SKM-1 treated with dmso at 0.1 percent for 144 hours (cell line): ENCODE measurements at regions not wholly inside any gene's neighbourhood (a gene's known extent, or its start where the extent isn't known, plus 50 kb on each side); places are given as distances from the start of the nearest gene placed in this dataset.
"Not testable (repeated sequence)": the region's sequence is repeated elsewhere in the genome, so short reads cannot be mapped to it uniquely, and the experiment has no call there.

Experiments used
- DNase-seq: peaks from one replicate; lab custom pipeline; 2025; ENCODE audit not compliant: unreplicated experiment; lab: John Stamatoyannopoulos, UW

DNA sequence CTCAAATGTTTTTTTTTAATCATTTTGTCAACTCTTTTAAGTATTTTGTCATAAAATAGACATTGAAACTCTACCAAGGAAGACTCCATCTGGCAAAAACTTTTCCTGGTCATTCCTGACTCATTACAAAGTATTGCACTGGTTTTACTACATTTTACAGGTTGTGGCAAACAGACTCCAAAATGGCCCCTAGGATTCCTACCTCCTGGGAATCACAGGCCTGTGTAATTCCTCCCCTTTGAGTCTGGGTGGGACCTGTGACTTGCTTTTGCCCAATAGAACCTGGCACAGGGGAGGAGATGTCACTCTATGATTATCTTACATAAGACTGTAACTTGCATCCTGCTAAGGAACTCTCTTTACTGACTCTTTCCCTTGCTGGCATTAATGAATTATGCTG lies 123.6 kb upstream of the KCNJ6 start:
- DNase-seq, result no peak

DNA sequence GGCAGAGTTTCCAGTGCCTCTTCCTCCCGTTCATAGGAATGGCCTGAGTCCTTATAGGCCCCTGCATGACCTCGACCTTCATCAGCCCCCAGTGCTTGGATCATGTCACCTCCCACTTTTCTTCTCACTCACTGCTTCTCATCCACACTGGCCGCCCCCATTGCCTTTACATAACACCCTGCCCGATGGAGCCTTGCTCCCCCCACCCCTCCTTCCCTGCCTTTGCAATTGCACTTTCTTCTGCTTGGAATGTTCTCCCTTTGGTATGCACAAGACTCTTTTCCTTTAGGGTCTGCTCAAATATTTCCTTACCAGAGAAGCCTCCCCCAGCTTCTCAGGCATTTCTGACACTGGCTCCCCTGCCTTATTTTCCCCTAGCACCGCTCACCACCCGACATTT lies 125.2 kb upstream of the KCNJ6 start:
- no peak for DNase-seq

DNA sequence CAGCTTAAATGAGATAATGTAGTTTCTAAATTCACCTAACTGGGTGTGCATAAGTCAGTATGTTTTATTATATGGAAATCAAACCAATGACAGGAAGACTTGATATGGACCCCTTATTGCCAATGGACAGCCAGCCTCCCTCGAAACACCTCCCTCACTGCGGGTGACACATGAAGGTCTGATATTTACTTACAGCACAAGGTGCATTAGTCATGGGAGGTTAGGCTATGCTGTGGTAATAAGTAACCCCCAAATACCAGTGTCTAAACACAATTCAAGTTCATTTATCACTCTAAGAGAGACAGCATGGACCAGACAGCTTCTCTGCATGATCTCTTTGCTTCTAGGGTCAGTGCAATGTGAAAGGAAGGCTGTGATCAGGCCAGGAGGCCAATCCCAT lies 126.0 kb upstream of the KCNJ6 start:
- DNase-seq, result no peak

DNA sequence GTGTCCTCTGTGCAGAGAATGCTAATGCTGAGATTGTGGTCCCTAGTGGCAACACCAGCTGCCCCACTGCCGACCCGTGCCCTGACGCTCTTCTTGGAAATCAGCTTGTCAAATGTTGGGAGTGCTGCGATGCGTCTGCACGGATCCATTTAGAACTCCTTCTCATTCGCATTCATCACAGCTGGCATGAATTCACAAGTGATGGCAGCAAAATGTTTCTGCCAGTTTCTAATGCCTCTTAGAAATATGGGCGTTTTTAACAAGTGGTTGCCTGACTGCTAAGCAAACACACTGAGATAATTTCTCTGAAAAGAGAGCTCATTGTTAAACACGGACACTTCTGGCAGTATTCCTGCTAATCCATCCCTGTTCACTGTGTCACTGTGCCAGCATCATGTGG lies 131.9 kb upstream of the KCNJ6 start:
- no peak for DNase-seq

DNA sequence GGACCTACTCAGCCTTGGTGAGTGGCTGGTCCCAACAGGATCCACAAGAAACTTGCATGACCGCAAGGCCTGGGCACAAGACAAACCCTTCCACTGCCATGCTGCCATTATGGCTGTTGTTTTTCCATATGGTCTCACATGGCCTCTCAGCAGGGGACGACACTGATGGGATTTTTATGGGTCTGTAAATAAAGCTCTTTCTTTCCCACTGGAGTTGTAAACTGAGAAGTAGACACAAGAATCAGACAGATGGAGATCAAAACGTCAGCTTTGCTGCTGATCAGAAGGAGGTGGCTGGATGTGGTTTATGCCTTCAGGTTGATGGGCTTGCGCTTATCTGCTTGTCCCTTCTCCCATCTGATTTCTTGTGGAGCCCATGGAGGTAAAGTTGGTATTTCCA lies 138.1 kb upstream of the KCNJ6 start:
- DNase-seq, result no peak

DNA sequence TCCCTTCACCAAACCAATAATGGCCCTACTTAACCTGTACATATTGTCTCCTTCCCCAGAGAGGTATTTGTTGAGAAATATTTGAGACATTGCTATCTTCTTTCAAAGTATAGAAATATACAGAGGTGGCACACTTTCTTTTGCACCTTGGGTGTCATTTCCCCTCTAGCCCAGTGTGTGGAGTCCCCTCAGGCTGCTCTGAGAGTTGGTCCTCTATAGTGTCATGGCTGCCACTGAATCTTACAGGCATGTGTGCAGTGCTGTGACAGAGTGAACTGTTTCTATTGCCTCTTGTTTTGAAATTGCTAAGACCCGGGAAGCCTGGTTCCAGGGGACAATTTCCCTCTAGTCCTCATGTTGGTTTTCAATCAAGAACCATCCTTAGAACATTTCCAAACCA lies 140.2 kb upstream of the KCNJ6 start:
- DNase-seq, result no peak

DNA sequence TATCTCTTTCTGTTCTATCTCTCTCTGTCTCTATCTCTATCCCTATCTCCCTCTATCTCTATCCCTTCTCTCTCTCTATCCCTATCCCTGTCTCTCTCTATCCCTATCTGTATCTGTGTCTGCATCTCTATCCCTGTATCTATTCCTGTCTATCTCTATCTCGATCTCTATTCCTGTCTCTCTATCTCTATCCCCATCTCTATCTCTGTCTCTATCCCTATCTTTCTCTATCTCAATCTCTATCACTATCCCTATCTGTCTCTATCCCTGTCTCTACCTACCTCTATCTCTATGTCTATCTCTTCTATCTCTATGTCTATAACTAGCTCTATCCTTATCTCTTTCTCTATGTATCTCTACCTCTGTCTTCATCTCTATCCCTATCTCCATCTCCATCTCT lies 141.4 kb upstream of the KCNJ6 start:
- no peak for DNase-seq

DNA sequence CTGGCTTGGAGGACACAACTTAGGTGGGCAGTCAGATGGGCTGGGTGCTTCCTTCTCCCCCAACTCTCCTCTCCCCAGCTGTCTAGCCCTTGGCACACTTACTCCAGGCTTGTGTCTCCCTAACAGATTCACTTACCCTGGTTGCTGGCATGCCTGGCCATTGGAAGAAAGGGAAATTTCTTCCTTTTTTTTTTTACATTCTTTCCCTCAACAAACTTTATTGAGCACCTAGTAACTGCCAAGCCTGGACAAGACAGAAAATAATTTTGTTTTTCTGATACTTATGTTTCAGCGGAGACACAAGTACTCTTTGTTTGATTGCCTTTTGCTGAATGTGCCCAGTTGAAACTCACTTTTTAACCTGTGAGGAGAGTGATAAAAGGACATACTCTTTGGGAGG lies 144.3 kb upstream of the KCNJ6 start:
- no peak for DNase-seq

DNA sequence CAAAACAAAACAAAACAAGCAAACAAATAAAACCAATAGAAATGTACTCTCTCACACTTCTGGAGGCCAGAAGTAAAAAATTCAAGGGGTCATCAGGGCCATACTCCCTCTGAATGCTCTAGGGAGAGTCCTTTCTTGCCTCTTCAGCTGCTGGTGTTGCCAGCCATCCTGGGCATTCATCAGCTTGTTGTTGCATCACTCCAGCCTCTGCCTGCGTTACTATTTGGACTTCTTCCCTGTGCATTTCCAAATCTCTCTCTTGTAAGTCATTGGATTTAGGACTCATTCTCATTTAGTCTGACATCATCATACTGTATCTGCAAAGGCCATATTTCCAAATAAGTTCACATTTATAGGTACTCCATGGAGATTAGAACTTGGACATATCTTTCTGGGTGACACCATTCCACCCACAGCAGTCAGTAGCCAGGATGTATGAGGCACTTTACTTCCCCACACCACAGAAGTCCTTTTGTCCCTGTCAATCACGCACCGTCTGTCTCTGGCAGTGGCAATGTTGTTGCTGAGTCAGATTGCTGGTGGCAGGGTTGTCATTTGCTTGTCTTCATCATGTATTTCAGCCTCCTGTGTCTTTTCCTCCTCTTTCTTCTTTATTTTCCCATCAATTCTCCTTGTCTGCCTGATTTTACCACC lies 151.0 kb upstream of the KCNJ6 start:
- DNase-seq, result no peak

DNA sequence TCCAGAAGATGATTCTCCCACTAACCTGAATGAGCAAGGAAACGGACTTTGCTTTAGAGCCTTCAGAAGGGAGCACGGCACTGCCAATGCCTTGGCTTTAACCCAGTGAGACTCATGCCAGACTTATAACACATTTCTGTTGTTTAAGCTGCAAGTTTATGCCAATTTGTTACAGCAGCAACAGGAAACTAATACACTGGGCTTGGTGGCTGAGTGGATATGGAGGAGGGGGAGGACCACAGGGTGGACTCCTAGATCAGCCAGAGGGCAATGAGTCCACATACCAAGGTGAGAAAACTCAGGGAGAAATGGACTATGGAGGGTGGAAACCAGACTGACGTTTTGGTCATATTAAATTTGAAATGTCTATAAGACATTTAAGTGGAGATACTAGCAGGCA lies 156.2 kb upstream of the KCNJ6 start:
- no peak for DNase-seq

DNA sequence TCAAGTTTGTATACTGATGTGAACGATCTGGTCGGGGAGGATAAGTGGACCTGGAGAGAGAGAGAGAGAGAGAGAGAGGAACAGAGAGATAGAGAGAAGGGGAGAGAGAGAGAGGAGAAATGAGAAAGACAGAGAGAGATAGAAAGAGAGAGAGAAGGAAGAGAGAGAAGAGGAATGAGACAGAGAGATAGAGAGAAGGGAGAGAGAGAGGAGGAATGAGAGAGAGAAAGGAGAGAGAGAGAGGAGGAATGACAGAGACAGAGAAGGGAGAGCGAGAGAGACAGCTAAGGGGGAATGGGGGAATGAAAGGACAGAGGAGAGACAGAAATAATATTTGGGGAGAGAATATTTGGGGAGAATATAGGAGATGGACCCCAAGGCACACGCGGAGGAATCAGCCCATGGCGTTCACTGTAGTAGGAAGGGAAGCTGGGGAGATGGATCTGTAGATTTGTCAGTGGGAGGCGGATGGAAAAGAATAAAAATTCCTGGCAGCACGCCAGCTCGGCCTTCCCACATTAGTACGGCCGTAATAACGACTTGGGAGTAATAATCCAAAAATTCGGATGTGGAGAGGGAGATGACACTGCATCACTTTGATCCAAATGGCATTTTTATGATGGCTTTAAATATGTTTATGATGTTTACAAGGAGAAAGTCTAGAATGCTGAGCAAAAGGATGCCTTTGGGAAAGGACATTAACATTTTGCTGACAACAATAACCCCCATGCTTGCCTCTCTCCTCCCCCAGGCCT lies 159.8 kb upstream of the KCNJ6 start:
- DNase-seq, result no peak

DNA sequence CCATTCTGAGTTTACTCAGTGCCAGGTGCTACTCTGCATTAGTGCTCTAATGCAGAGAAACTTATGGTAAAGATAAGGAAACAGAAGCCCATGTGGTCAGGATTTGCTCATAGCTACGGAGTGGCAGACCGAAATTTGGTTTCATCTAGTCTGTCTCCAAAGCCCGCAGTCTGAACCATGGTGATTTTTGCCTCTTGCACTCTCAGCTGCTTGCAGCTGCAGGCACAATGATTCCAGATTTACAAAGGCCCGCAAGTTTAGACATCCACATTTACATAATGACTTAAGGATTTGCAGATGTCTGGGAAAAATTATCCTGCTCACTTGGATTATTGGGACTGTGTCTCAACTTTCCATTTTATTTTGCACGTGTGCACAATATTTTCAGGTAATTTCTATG lies 161.3 kb upstream of the KCNJ6 start:
- no peak for DNase-seq

DNA sequence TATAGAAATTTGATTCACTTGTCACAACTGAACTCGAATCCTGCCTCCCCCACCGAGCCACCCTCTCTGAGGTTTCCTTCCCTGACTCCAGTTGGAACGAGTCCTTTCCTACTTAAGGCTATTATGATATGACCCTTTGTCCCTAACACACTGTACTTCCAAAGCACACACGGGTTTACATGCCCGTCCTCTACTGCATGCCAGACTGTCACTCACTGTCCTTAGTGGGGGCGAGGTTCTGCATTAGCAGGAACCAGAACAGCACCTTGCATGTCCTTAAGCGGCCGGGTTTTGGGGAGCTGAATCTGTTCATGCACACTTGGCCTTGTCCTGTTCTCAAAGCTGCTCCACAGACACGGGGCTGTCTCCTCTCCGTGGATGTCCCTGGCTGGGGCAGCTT lies 164.6 kb upstream of the KCNJ6 start:
- no peak for DNase-seq

DNA sequence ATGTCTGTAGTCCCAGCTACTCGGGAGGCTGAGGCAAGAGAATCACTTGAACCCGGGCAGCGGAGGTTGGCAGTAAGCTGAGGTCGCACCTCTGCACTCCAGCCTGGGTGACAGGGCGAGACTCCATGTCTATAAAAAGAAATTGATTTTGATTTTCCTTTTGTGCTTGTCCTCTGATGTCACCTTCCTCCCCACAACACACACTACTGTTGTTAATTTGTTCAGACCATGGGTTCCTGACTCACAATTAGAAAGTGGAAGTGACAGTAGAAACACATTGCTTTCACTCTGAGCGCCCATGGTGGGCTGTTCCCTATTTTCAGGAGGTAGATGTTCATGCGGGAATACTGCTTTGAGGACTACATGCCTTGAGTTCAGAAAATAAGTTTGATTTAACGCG lies 165.5 kb upstream of the KCNJ6 start:
- DNase-seq, result peak; percentile 1

DNA sequence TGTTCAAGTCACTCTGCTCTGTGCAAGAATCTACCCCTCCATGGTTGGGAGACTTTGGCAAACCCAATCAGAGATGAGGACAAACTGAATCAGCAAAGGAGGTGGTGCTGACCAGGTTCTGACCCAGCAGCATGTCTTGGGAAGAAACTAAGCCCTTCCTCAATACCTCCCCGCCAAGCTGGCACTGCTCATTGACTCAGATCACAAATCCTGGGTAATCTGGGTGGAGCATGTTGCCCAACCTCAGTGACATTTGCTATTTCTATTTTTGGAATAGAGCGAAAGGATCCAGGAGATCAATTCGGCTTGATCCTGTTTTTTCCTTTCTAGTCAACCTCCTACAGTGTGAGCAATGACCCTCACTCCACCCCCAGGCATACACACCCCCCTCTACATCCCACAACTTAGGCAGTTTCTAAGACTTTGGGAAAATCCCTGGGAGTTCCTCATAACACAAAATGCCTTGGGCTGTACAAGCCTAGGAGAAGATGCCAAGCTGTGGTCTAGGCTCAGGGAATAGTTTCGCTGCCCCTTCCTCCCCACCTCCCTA lies 166.8 kb upstream of the KCNJ6 start:
- no peak for DNase-seq

DNA sequence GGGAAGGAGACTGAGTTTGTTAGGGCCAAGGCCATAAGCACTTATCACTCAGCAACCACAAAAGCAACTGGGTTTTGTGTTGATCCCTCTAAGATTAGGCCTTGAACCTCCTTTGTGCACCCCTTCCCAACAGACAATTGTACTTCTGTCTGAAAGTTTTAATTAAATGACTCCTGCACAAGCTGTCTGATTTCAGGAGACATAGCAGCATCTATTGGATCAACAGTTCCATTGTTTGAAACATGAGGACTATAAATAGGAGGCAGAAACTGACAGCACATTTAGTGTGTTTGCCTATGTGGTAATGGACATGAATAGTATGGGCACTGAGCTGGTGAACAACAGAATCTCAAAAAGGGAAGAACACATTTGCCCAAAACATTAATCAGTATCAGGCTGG lies 167.3 kb upstream of the KCNJ6 start:
- DNase-seq, result no peak

DNA sequence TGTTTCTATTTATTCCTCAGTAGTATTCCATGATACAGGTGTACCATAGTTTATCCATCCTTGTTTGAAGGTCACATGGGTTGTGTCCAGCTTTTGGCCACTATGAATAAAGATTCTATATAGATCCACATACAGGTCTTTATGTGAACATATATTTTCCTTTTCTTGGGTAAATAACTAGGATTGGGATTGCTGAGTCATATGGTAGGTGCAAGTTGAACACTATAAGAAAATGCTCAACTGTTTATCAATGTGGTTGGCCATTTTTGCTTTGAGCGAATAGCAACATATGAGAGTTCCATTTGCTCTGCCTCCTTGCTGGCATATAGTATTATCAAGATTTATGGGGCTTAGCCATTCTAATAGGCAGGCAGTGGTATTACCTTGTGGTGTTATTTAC lies 170.2 kb upstream of the KCNJ15 start:
- DNase-seq, result no peak

DNA sequence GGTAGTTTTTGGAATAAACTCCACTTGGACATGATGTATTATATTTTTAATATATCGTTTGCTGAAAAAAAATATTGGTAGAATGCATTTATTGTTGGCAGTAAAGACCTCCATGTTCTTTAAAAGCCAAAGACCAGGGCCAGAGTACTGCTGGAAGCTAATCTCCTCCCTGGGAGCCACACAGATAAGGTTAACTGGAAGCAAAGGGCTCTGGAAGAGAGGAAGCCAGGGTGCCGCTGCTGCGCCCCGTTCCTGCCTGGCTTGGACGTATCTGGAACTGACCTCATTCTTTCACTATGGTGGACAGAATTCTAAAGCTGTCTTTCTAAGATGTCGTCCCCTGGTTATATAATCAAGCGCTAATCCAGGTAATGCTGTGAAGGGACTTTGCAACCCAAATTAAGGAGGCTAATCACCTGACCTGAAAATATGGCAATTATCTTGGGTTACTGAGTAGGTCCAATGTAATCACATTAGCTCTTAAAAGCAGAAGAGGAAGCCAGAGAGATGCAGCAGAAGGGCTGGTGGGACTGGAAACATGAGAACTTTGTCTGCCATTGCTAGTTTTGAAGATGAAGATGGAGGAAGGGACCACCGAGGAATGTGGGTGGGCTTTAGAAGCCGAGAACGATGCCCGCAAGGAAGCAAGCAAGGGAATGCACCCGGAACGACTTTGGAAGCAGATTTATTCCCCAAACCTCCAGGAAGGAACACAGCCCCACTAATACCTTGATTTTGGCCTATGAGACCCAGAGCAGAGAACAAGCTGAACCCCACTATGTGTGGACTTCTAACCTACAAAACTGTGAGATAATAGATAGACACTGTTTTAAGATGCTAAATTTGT lies 167.7 kb upstream of the KCNJ15 start:
- DNase-seq, result no peak

DNA sequence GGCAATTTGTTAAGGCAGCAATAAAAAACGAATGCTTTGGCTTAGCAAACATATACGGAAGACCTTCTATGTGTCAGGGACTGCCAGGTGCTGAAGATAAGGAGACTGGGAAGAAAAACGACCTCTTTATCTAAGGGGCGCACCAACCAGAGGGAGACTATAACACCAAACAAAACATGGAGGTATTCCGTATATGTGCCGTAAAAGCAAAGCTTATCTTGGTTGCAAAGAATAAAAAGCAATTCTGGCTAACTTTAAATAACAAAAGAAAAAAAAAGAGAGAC lies 167.1 kb upstream of the KCNJ15 start:
- DNase-seq, result no peak

DNA sequence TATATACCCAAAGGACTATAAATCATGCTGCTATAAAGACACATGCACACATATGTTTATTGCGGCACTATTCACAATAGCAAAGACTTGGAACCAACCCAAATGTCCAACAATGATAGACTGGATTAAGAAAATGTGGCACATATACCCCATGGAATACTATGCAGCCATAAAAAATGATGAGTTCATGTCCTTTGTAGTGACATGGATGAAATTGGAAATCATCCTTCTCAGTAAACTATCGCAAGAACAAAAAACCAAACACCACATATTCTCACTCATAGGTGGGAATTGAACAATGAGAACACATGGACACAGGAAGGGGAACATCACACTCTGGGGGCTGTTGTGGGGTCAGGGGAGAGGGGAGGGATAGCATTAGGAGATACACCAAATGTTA lies 165.7 kb upstream of the KCNJ15 start:
- not testable (repeated sequence) for DNase-seq

DNA sequence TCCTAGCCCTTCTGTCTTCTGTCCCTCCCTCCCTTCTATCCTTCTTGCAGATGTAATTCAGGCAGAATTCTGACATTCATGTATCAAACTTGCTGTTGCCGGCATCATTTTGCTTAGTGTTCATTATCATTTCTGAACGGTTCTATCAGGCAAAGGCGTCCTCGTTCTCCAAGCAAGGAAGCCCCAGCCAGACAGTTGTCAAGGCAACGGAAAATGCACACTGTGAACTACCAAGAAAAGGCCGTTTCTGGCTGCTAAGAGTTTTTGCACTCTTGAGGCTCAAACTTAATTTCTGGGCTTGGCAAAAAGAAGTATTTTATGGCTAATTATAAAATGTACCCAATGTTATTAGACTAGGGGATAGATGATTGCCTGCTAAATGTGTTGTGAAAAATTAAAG lies 164.7 kb upstream of the KCNJ15 start:
- DNase-seq, result no peak

DNA sequence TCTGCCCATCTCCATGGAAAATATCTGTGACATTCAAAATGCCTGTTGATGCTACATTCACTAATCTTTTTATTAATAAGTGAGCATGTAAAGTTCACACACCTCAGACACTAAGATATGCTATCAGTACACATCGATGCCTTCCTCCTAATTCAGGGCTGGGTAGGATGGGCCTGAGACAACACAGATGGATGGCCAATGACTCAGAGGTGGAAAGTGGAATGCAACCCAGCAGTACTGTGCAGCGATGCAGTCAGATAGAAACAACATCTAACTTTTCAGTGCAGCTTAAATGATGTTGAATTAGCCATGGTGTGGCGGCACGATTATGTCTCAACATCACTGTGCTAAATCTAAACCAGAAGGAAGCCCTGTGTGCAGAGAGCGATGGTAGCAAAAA lies 161.6 kb upstream of the KCNJ15 start:
- no peak for DNase-seq
